Stomach (tissue), 4 donors: ENCODE measurements at regions not wholly inside any gene's neighbourhood (a gene's known extent, or its start where the extent isn't known, plus 50 kb on each side); places are given as distances from the start of the nearest gene placed in this dataset.

Source experiments
- CTCF ChIP-seq, 7 experiments: fragments of 450-650 bp in 4 of 7; fragments of 200-600 bp in 3 of 7; sonication (generic) in 3 of 7; IDR thresholded peaks; one replicate each; pipeline ENCODE4 v1.5.1; 2016 to 2019; ENCODE audit warnings: antibody characterized with exemption in 7 of 7, control low read depth in 2 of 7, mild to moderate bottlenecking in 1 of 7
- POLR2A ChIP-seq, 4 donors: fragments of 450-650 bp; IDR thresholded peaks; one replicate each; pipeline ENCODE4 v1.6.1; 2016; ENCODE audit warnings: antibody characterized with exemption in 4 of 4, control low read depth in 2 of 4, mild to moderate bottlenecking in 1 of 4, moderate library complexity in 1 of 4

- TF ChIP-seq CTCF (IDR thresholded peaks at IDR 0.05) (no peak), POLR2A (IDR thresholded peaks at IDR 0.05) (no peak)
Observed at GRCh38 chr7:155867734-155868400, 55.6 kb upstream of the SHH start.
